HepG2 (cell line): ENCODE measurements at regions not wholly inside any gene's neighbourhood (a gene's known extent, or its start where the extent isn't known, plus 50 kb on each side); places are given as distances from the start of the nearest gene placed in this dataset.

ENCODE experiments used
- GABPA ChIP-seq, 2 experiments: IDR thresholded peaks; 2 replicates each; pipeline ENCODE4 v1.6.1; 2011 to 2016; ENCODE audit warnings: low read depth in 2 of 2, low read length in 1 of 2, missing biosample characterization in 1 of 2, missing genetic modification characterization in 1 of 2
- MXD4 ChIP-seq: IDR thresholded peaks from 2 replicates; pipeline ENCODE4 v1.6.1; 2016; ENCODE audit warnings: mild to moderate bottlenecking, missing biosample characterization, missing genetic modification reagents
- PPARG ChIP-seq: conservative IDR thresholded peaks from 2 replicates; pipeline ENCODE4 v1.6.1; 2016; ENCODE audit warnings: missing biosample characterization, missing genetic modification reagents
- RFX5 ChIP-seq: IDR thresholded peaks from 2 replicates; pipeline ENCODE4 v1.6.1; 2011; ENCODE audit warnings: low read depth, low read length, improper control_type of control experiment
- ZNF180 ChIP-seq: sonication (generic); formaldehyde crosslinking; IDR thresholded peaks from 2 replicates; pipeline ENCODE4 v1.4.0; 2020; ENCODE audit warnings: low read depth, missing genetic modification reagents, borderline replicate concordance
- ZNF644 ChIP-seq: IDR thresholded peaks from 2 replicates; pipeline ENCODE4 v1.6.1; 2016; ENCODE audit warnings: low read depth
- TF ChIP-seq, protein P1 (sequence below): sonication (generic); formaldehyde crosslinking; IDR thresholded peaks from 2 replicates; pipeline ENCODE4 v1.4.0; 2020; ENCODE audit warnings: missing genetic modification reagents, borderline replicate concordance
- TF ChIP-seq, protein P2 (sequence below): IDR thresholded peaks from 2 replicates; pipeline ENCODE4 v1.6.1; 2016; ENCODE audit warnings: missing genetic modification reagents, missing compliant biosample characterization
- TF ChIP-seq, protein P3 (sequence below): sonication (generic); formaldehyde crosslinking; IDR thresholded peaks from 2 replicates; pipeline ENCODE4 v1.4.0; 2020; ENCODE audit warnings: mild to moderate bottlenecking, missing genetic modification reagents
- TF ChIP-seq, protein P4 (sequence below): sonication (generic); formaldehyde crosslinking; IDR thresholded peaks from 2 replicates; pipeline ENCODE4 v1.5.0; 2020; ENCODE audit warnings: mild to moderate bottlenecking, missing genetic modification reagents
- TF ChIP-seq, protein P5 (sequence below): sonication (generic); formaldehyde crosslinking; IDR thresholded peaks from 2 replicates; pipeline ENCODE4 v1.9.0; 2021; ENCODE audit warnings: missing genetic modification reagents, borderline replicate concordance

DNA sequence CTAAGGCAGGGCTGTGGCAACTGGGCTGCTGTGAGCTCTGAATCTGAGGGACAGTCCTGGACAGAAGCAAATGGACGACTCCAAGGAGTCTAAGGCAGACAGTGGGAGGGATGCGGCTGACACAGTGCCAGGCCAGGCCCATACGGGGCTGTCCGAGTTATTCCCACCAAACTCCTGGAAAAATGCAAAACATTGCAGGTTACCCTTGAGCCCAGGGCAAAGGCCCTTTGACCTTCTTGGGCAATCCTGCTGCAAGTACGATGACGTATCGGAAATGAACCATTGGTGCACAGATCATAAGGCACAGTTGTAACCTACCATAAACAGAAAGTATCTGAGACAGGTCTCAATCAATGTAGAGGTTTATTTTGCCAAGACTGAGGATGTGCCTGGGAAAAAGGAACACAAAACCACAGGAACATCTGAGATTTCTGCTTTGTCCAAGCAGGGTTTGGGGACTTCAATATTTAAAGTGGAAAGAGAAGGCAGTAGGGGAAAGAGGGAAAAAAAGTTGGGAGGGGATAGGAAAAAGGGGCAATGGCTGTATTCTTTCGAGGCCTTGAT is 118.9 kb downstream of the DACT2 start (continued):
- TF ChIP-seq, protein P1, sequence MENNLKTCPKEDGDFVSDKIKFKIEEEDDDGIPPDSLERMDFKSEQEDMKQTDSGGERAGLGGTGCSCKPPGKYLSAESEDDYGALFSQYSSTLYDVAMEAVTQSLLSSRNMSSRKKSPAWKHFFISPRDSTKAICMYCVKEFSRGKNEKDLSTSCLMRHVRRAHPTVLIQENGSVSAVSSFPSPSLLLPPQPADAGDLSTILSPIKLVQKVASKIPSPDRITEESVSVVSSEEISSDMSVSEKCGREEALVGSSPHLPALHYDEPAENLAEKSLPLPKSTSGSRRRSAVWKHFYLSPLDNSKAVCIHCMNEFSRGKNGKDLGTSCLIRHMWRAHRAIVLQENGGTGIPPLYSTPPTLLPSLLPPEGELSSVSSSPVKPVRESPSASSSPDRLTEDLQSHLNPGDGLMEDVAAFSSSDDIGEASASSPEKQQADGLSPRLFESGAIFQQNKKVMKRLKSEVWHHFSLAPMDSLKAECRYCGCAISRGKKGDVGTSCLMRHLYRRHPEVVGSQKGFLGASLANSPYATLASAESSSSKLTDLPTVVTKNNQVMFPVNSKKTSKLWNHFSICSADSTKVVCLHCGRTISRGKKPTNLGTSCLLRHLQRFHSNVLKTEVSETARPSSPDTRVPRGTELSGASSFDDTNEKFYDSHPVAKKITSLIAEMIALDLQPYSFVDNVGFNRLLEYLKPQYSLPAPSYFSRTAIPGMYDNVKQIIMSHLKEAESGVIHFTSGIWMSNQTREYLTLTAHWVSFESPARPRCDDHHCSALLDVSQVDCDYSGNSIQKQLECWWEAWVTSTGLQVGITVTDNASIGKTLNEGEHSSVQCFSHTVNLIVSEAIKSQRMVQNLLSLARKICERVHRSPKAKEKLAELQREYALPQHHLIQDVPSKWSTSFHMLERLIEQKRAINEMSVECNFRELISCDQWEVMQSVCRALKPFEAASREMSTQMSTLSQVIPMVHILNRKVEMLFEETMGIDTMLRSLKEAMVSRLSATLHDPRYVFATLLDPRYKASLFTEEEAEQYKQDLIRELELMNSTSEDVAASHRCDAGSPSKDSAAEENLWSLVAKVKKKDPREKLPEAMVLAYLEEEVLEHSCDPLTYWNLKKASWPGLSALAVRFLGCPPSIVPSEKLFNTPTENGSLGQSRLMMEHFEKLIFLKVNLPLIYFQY = peak; percentile 54; the same call in 1 of the 2 replicates
- TF ChIP-seq, protein P2, sequence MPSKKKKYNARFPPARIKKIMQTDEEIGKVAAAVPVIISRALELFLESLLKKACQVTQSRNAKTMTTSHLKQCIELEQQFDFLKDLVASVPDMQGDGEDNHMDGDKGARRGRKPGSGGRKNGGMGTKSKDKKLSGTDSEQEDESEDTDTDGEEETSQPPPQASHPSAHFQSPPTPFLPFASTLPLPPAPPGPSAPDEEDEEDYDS (CRISPR knock-in tag) = peak; percentile 50; the same call in 1 of the 2 replicates
- TF ChIP-seq, protein P3, sequence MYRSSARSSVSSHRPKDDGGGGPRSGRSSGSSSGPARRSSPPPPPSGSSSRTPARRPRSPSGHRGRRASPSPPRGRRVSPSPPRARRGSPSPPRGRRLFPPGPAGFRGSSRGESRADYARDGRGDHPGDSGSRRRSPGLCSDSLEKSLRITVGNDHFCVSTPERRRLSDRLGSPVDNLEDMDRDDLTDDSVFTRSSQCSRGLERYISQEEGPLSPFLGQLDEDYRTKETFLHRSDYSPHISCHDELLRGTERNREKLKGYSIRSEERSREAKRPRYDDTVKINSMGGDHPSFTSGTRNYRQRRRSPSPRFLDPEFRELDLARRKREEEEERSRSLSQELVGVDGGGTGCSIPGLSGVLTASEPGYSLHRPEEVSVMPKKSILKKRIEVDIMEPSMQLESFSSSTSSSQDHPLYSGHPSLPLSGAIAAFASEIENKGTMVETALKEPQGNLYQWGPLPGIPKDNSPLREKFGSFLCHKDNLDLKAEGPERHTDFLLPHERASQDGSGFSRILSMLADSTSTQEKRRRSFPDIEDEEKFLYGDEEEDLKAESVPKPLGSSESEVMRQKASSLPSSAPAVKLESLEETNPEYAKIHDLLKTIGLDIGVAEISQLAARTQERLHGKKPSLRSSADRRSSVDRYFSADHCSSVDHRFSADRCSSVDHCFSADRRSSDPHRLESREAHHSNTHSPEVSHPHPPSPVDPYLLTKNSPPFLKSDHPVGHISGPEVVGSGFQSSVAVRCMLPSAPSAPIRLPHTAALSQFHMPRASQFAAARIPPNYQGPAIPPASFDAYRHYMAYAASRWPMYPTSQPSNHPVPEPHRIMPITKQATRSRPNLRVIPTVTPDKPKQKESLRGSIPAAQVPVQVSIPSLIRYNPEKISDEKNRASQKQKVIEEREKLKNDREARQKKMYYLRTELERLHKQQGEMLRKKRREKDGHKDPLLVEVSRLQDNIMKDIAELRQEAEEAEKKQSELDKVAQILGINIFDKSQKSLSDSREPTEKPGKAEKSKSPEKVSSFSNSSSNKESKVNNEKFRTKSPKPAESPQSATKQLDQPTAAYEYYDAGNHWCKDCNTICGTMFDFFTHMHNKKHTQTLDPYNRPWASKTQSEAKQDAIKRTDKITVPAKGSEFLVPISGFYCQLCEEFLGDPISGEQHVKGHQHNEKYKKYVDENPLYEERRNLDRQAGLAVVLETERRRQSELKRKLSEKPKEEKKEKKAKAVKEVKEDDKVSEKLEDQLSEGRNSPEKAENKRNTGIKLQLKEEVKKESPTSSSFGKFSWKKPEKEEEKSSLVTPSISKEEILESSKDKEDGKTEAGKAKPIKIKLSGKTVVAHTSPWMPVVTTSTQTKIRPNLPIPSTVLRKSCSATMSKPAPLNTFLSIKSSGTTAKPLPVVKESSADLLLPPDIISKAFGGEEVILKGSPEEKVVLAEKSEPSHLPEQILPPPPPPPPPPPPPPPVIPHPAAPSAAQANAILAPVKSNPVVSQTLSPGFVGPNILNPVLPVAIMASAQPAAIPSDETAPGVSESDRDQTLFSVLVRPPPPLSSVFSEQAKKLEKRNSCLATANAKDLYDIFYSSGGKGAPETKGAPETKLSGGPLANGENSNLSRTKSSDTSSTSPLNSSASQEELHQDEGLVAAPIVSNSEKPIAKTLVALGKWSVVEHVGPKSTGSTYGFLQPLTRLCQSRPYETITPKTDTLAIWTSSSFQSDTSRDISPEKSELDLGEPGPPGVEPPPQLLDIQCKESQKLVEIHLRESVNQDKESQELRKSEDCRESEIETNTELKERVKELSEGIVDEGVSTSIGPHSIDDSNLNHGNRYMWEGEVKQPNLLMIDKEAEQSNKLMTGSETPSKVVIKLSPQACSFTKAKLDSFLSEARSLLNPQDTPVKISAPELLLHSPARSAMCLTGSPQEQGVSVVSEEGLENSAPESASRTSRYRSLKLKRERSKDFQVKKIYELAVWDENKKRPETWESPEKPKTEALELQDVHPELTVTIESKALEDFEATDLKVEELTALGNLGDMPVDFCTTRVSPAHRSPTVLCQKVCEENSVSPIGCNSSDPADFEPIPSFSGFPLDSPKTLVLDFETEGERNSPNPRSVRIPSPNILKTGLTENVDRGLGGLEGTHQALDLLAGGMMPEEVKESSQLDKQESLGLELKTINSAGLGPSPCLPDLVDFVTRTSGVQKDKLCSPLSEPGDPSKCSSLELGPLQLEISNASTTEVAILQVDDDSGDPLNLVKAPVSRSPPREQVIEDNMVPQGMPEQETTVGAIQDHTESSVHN = no peak
- TF ChIP-seq, protein P4, sequence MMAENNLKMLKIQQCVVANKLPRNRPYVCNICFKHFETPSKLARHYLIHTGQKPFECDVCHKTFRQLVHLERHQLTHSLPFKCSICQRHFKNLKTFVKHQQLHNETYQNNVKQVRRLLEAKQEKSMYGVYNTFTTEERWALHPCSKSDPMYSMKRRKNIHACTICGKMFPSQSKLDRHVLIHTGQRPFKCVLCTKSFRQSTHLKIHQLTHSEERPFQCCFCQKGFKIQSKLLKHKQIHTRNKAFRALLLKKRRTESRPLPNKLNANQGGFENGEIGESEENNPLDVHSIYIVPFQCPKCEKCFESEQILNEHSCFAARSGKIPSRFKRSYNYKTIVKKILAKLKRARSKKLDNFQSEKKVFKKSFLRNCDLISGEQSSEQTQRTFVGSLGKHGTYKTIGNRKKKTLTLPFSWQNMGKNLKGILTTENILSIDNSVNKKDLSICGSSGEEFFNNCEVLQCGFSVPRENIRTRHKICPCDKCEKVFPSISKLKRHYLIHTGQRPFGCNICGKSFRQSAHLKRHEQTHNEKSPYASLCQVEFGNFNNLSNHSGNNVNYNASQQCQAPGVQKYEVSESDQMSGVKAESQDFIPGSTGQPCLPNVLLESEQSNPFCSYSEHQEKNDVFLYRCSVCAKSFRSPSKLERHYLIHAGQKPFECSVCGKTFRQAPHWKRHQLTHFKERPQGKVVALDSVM (CRISPR knock-in tag) = no peak
- TF ChIP-seq ZNF180 (CRISPR knock-in tag) (no peak), GABPA (IDR thresholded peaks at IDR 0.05; ENCODE audit: low read depth, low read length) (no peak), GABPA (CRISPR knock-in tag; IDR thresholded peaks at IDR 0.05; ENCODE audit: low read depth) (peak; percentile 72), ZNF644 (peak; percentile 72; the same call in 1 of the 2 replicates), RFX5 (no peak), PPARG (peak; percentile 88), MXD4 (CRISPR knock-in tag) (no peak)
- TF ChIP-seq, protein P5, sequence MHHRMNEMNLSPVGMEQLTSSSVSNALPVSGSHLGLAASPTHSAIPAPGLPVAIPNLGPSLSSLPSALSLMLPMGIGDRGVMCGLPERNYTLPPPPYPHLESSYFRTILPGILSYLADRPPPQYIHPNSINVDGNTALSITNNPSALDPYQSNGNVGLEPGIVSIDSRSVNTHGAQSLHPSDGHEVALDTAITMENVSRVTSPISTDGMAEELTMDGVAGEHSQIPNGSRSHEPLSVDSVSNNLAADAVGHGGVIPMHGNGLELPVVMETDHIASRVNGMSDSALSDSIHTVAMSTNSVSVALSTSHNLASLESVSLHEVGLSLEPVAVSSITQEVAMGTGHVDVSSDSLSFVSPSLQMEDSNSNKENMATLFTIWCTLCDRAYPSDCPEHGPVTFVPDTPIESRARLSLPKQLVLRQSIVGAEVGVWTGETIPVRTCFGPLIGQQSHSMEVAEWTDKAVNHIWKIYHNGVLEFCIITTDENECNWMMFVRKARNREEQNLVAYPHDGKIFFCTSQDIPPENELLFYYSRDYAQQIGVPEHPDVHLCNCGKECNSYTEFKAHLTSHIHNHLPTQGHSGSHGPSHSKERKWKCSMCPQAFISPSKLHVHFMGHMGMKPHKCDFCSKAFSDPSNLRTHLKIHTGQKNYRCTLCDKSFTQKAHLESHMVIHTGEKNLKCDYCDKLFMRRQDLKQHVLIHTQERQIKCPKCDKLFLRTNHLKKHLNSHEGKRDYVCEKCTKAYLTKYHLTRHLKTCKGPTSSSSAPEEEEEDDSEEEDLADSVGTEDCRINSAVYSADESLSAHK = no peak
